ENCODE measurements at regions not wholly inside any gene's neighbourhood (a gene's known extent, or its start where the extent isn't known, plus 50 kb on each side); places are given as distances from the start of the nearest gene placed in this dataset.
"Not testable (repeated sequence)": the region's sequence is repeated elsewhere in the genome, so short reads cannot be mapped to it uniquely, and the experiment has no call there.

DNA sequence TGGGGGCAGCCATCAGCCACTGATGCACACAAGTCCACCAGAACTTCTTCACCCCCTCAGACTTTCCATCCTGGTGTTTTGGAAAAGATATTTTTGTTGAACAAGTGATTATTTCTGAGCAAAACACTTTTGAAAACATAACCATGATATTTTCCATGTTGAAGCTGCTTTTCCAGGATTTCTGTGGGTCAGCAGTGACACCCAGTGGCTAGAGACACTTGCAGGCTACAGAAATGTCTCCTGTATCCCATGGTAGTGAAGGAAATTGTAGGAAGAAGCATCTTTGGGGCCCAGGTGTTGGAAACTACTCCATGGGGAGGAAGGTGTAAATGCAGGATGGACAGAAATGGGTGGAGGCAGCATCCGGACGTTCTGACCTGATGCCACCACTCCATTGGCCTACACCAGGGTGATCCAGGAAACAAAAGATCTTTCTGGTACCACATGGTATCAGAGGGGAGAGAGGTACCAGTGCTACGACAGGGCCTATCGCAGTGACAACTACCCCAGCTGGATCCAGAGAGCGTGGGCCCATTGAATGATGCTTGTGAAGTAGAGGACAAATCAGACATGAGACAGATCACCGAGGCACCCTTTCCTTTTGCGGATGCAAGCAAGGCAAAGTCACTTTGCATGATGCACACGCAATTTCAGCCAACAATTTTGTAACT, 111.7 kb upstream of the COBL start:
- H3K4me1 Mint-ChIP-seq (ENCODE audit: low read depth, unreplicated experiment), result no peaks in the 10 kb centered on the region
- no peak for DNase-seq (ENCODE audit: low read depth)
- TF ChIP-seq EZH2 (IDR thresholded peaks at IDR 0.05; ENCODE audit: insufficient read depth, low read length), result no peak
- TF ChIP-seq, protein P1, sequence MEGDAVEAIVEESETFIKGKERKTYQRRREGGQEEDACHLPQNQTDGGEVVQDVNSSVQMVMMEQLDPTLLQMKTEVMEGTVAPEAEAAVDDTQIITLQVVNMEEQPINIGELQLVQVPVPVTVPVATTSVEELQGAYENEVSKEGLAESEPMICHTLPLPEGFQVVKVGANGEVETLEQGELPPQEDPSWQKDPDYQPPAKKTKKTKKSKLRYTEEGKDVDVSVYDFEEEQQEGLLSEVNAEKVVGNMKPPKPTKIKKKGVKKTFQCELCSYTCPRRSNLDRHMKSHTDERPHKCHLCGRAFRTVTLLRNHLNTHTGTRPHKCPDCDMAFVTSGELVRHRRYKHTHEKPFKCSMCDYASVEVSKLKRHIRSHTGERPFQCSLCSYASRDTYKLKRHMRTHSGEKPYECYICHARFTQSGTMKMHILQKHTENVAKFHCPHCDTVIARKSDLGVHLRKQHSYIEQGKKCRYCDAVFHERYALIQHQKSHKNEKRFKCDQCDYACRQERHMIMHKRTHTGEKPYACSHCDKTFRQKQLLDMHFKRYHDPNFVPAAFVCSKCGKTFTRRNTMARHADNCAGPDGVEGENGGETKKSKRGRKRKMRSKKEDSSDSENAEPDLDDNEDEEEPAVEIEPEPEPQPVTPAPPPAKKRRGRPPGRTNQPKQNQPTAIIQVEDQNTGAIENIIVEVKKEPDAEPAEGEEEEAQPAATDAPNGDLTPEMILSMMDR (IDR thresholded peaks at IDR 0.05; ENCODE audit: insufficient read depth, low read depth, low read length), result peak; percentile 27
- peaks cover 1% of the 10 kb centered on the region for H3K36me3 Mint-ChIP-seq (ENCODE audit: low read depth, unreplicated experiment)
- no peaks in the 10 kb centered on the region for H3K9me3 Mint-ChIP-seq (ENCODE audit: unreplicated experiment)
- Histone ChIP-seq H3K27me3 (ENCODE audit: insufficient read depth, low read length) (no peaks in the 10 kb centered on the region), H3K4me3 (ENCODE audit: insufficient read depth, low read depth, low read length) (no peak overlapping the region), H3K9me3 (ENCODE audit: insufficient read depth, low read depth, low read length) (no peaks in the 10 kb centered on the region), H3K36me3 (ENCODE audit: insufficient read depth, low read length) (no peaks in the 10 kb centered on the region), H3K79me2 (ENCODE audit: insufficient read depth, low read length) (no peaks in the 10 kb centered on the region), H3K27ac (ENCODE audit: low read depth, low read length) (no peak overlapping the region), H3K9ac (ENCODE audit: low read length) (no peak overlapping the region), H3K4me1 (ENCODE audit: insufficient read depth, low read length) (no peaks in the 10 kb centered on the region), H3K4me2 (ENCODE audit: low read length) (no peak overlapping the region), H4K20me1 (ENCODE audit: insufficient read depth, low read length) (no peaks in the 10 kb centered on the region), H2AFZ (ENCODE audit: low read depth, low read length) (no peak overlapping the region)
- no peak overlapping the region for H3K4me3 Mint-ChIP-seq (ENCODE audit: unreplicated experiment)
- no peak for FAIRE-seq
- no peaks in the 10 kb centered on the region for H3K27me3 Mint-ChIP-seq (ENCODE audit: low read depth, unreplicated experiment)
- H3K27ac Mint-ChIP-seq (ENCODE audit: unreplicated experiment), result no peak overlapping the region

DNA sequence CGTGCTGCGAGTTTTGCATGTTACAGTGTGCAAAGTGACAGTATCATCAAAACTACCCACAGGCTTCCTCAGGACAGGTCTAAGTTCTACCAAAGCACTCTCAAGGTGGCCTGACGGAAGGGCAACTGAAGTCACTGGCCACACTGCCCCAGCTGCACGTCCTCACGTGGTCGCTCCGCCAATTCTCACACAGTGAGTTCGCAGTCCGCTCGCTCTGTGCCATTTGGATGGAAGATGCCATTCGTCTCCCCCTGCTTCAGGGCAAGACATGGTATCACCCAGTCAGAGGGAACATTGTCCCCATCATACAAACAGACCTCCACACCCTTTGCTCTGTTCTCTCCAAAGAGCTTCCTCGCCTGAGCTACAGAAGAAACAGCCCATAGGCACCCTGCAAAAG, 109.6 kb upstream of the COBL start:
- no peaks in the 10 kb centered on the region for H3K9me3 ChIP-seq (ENCODE audit: insufficient read depth, low read depth, low read length)
- no peak overlapping the region for H3K4me2 ChIP-seq (ENCODE audit: low read length)
- H3K4me1 ChIP-seq (ENCODE audit: insufficient read depth, low read length), result no peaks in the 10 kb centered on the region
- Mint-ChIP-seq H3K4me3 (ENCODE audit: unreplicated experiment) (no peak overlapping the region), H3K9me3 (ENCODE audit: unreplicated experiment) (no peaks in the 10 kb centered on the region), H3K27me3 (ENCODE audit: low read depth, unreplicated experiment) (peaks cover 2% of the 10 kb centered on the region), H3K4me1 (ENCODE audit: low read depth, unreplicated experiment) (no peaks in the 10 kb centered on the region), H3K27ac (ENCODE audit: unreplicated experiment) (no peak overlapping the region), H3K36me3 (ENCODE audit: low read depth, unreplicated experiment) (peaks cover 1% of the 10 kb centered on the region)
- no peak for DNase-seq (ENCODE audit: low read depth)
- FAIRE-seq, result no peak
- H4K20me1 ChIP-seq (ENCODE audit: insufficient read depth, low read length), result no peaks in the 10 kb centered on the region
- H3K79me2 ChIP-seq (ENCODE audit: insufficient read depth, low read length), result no peaks in the 10 kb centered on the region
- no peak overlapping the region for H3K9ac ChIP-seq (ENCODE audit: low read length)
- H3K27ac ChIP-seq (ENCODE audit: low read depth, low read length), result no peak overlapping the region
- no peak overlapping the region for H3K4me3 ChIP-seq (ENCODE audit: insufficient read depth, low read depth, low read length)
- no peaks in the 10 kb centered on the region for H3K27me3 ChIP-seq (ENCODE audit: insufficient read depth, low read length)
- H3K36me3 ChIP-seq (ENCODE audit: insufficient read depth, low read length), result no peaks in the 10 kb centered on the region
- no peak for TF ChIP-seq EZH2 (IDR thresholded peaks at IDR 0.05; ENCODE audit: insufficient read depth, low read length)
- TF ChIP-seq, protein P1 (IDR thresholded peaks at IDR 0.05; ENCODE audit: insufficient read depth, low read depth, low read length), result no peak
- no peak overlapping the region for H2AFZ ChIP-seq (ENCODE audit: low read depth, low read length)

DNA sequence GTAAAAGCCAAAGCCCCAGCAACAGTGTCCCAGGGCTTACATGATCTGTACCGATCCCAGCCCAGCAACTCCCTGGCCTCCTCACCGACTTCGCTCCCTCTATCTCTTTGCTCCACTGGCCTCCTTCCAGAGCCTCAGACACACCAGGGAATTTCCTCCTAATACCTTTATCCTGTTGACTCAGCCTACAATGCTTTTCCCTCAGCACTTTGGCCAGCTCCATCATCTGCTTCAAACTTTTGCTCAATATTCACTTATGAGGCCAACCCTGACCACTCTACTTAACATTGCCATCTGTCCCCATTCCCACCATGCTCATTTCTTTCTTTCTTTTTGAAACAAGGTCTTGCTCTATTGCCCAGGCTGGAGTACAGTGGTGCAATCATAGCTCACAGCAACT, 93.3 kb upstream of the COBL start:
- H3K4me1 ChIP-seq (ENCODE audit: insufficient read depth, low read length); H3K4me2 ChIP-seq (ENCODE audit: low read length); H3K27ac ChIP-seq (ENCODE audit: low read depth, low read length); H3K4me3 Mint-ChIP-seq (ENCODE audit: unreplicated experiment); H3K9me3 ChIP-seq (ENCODE audit: insufficient read depth, low read depth, low read length); H3K9ac ChIP-seq (ENCODE audit: low read length); H2AFZ ChIP-seq (ENCODE audit: low read depth, low read length); H3K4me3 ChIP-seq (ENCODE audit: insufficient read depth, low read depth, low read length); H3K79me2 ChIP-seq (ENCODE audit: insufficient read depth, low read length); H3K27me3 ChIP-seq (ENCODE audit: insufficient read depth, low read length); H3K4me1 Mint-ChIP-seq (ENCODE audit: low read depth, unreplicated experiment); H3K36me3 ChIP-seq (ENCODE audit: insufficient read depth, low read length); H4K20me1 ChIP-seq (ENCODE audit: insufficient read depth, low read length); H3K9me3 Mint-ChIP-seq (ENCODE audit: unreplicated experiment); DNase-seq (ENCODE audit: low read depth); H3K27ac Mint-ChIP-seq (ENCODE audit: unreplicated experiment); H3K36me3 Mint-ChIP-seq (ENCODE audit: low read depth, unreplicated experiment); H3K27me3 Mint-ChIP-seq (ENCODE audit: low read depth, unreplicated experiment); FAIRE-seq: not testable (repeated sequence)

DNA sequence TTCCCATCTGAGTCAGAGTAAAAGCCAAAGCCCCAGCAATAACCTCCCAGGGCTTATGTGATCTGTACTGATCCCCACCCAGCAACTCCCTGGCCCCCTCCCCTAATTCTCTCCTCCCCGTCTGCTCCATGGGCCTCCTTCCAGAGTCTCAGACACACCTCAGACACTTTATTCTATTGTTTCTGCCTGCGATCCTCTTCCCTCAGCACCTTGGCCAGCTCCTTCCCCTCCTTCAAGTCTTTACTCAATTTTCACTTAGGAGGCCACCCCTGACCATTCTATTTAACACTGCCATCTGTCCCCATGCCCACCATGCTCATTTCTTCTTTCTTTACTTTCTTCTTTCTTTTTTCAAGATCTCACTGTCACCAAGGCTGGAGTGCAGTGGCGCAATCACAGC, 81.0 kb upstream of the COBL start:
- H3K4me1 ChIP-seq (ENCODE audit: insufficient read depth, low read length); H3K4me3 ChIP-seq (ENCODE audit: insufficient read depth, low read depth, low read length); H3K27me3 ChIP-seq (ENCODE audit: insufficient read depth, low read length); H3K4me1 Mint-ChIP-seq (ENCODE audit: low read depth, unreplicated experiment); H3K9ac ChIP-seq (ENCODE audit: low read length); H3K4me3 Mint-ChIP-seq (ENCODE audit: unreplicated experiment); H3K79me2 ChIP-seq (ENCODE audit: insufficient read depth, low read length); H3K9me3 ChIP-seq (ENCODE audit: insufficient read depth, low read depth, low read length); H3K27ac Mint-ChIP-seq (ENCODE audit: unreplicated experiment); H3K36me3 ChIP-seq (ENCODE audit: insufficient read depth, low read length); H3K4me2 ChIP-seq (ENCODE audit: low read length); H4K20me1 ChIP-seq (ENCODE audit: insufficient read depth, low read length); H3K9me3 Mint-ChIP-seq (ENCODE audit: unreplicated experiment); H3K36me3 Mint-ChIP-seq (ENCODE audit: low read depth, unreplicated experiment); FAIRE-seq; H3K27ac ChIP-seq (ENCODE audit: low read depth, low read length); DNase-seq (ENCODE audit: low read depth); H2AFZ ChIP-seq (ENCODE audit: low read depth, low read length): not testable (repeated sequence)
- peaks cover 19% of the 10 kb centered on the region for H3K27me3 Mint-ChIP-seq (ENCODE audit: low read depth, unreplicated experiment)

DNA sequence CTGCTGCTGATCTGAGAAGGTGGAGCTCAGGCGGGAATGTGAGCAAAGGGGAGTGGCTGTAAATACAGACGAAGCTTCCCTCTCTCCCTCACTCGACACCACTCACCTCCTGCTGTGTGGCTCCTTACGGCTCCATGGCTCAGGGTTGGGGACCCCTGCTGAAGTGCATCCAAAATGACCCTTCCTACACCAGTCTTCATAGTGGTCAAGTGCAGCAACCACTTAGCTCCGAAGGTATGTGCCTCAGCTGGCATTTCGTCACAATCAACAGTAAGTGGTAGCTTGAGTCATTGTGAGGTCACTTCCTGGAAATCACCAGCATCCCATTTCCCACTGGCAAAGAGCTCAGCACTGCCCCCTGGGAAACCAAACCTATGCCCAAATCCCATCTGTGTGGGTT, 76.4 kb upstream of the COBL start:
- H2AFZ ChIP-seq (ENCODE audit: low read depth, low read length); H3K9me3 Mint-ChIP-seq (ENCODE audit: unreplicated experiment); H4K20me1 ChIP-seq (ENCODE audit: insufficient read depth, low read length); H3K27ac Mint-ChIP-seq (ENCODE audit: unreplicated experiment); H3K36me3 Mint-ChIP-seq (ENCODE audit: low read depth, unreplicated experiment); H3K4me3 Mint-ChIP-seq (ENCODE audit: unreplicated experiment); H3K27ac ChIP-seq (ENCODE audit: low read depth, low read length); H3K27me3 Mint-ChIP-seq (ENCODE audit: low read depth, unreplicated experiment); H3K4me1 Mint-ChIP-seq (ENCODE audit: low read depth, unreplicated experiment); FAIRE-seq; H3K9me3 ChIP-seq (ENCODE audit: insufficient read depth, low read depth, low read length); H3K79me2 ChIP-seq (ENCODE audit: insufficient read depth, low read length); H3K4me2 ChIP-seq (ENCODE audit: low read length); DNase-seq (ENCODE audit: low read depth); H3K36me3 ChIP-seq (ENCODE audit: insufficient read depth, low read length); H3K27me3 ChIP-seq (ENCODE audit: insufficient read depth, low read length); H3K4me3 ChIP-seq (ENCODE audit: insufficient read depth, low read depth, low read length); H3K9ac ChIP-seq (ENCODE audit: low read length); H3K4me1 ChIP-seq (ENCODE audit: insufficient read depth, low read length): not testable (repeated sequence)

Measured in astrocyte (in vitro differentiated cells and primary cell).